GM21447 (cell line): ENCODE measurements at regions not wholly inside any gene's neighbourhood (a gene's known extent, or its start where the extent isn't known, plus 50 kb on each side); places are given as distances from the start of the nearest gene placed in this dataset.
"Not testable (repeated sequence)": the region's sequence is repeated elsewhere in the genome, so short reads cannot be mapped to it uniquely, and the experiment has no call there.

Experiments used
- ATAC-seq: cut with Tn5 transposase; IDR thresholded peaks from one replicate; pipeline ENCODE4 v1.9.1; 2021; ENCODE audit not compliant: unreplicated experiment

- no peak for ATAC-seq
These were observed 558.3 kb downstream of the DTWD2 start for GRCh38 chr5:118430076-118430475.

DNA sequence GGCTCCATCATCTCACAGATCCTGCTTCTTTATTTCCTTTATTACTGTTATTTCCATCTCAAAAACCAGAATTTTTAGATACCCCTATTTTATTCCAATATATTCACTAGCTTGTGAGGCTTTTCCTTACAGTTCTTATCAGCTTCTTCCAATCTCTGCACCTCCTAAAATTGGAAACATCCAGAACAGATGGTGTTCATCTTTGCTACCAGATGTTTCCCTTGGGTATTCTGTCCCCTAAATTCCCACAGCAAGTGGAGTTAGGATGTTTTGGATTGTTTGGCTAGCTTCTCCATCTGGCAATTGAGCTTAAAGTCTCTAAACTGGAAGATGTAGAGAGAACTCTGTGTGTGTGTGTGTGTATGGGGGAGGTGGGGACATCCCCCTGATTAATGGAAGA lies 580.4 kb downstream of the DTWD2 start:
- no peak for ATAC-seq

GRCh38 chr5:118405650-118406061 lies 582.7 kb downstream of the DTWD2 start:
- no peak for ATAC-seq

DNA sequence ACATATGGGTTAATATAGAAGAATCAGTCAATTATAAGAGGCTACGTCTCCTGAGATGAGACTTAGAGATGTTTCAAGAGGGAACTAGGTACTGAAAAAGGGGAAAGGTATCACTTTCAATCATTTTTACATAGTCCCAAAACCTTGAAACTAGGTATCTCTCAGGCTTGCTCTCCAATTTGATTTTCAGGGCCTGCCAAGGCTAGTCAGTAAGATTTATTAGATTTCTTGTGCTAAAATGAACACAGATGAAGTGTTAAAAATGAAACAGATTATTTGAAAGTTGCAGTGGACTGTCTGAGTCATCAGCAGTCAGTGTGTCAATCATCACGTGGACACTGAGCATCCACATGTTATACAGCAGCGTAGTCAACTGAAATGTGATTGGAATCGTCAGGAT lies 591.1 kb downstream of the DTWD2 start:
- no peak for ATAC-seq

DNA sequence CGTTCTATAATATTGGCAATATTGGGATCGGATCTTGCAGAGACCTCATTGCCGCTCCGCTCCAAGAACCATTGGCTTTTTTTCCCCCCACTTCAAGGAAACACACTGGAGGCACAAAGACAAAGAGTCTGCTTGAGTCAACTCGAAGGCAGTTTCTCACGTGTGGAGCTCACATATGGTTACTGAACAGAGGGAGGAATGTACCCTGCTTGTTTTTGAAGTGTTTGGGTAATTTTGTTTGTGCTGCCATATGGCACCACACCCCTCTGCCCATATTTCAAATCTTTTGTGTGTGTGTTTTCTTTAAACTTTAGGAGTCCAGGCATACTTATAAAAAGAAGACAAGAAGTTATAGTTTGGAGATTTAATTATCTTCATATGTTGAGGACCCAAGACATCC lies 595.9 kb downstream of the DTWD2 start:
- no peak for ATAC-seq

DNA sequence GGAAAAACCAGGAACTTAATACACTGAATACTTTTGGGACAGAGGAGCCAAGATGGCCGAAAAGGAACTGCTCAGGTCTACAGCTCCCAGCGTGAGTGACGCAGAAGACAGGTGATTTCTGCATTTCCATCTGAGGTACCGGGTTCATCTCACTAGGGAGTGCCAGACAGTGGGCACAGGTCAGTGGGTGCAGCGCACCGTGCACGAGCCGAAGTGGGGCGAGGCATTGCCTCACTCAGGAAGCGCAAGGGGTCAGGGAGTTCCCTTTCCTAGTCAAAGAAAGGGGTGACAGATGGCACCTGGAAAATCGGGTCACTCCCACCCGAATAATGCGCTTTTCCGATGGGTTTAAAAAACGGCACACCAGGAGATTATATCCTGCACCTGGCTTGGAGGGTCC lies 605.4 kb downstream of the DTWD2 start:
- not testable (repeated sequence) for ATAC-seq

DNA sequence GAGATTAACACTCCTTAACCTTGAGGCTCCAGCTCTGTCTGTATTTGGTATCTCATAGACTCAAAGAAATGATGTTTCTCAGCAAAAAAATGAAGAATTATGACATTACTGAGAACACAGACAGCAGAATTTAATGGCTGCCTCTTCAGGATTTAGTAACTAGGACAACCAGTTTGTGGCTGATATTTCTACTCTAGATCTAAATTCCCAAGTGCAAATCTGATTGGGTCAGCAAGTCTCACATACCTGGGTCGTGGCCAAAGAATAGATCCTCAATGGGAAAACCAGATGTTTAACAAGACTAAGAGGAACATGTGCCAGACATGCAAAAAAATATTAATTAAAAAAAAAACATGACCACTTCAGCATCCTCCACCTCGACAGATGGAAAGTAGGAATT lies 608.9 kb downstream of the DTWD2 start:
- ATAC-seq = no peak

DNA sequence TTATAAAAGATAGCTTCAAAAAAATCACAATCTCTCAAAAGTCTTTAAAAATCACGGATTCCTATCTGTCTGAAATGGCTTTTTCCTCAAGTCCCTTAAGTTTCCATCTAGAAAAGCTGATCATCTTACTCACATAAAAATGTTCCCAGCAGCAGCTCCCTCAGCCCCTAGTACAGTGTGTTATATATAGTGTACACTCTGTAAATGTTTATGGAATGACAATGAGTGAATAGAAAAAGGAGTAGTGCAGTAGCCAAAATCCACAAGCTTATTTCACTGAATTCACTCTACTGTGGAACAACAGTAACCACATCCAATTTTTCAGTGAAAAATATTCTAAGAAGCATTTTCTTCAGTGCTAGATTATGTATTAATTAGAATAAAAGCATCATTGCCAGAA lies 609.4 kb downstream of the DTWD2 start:
- ATAC-seq = no peak

- no peak for ATAC-seq
These were observed 610.9 kb downstream of the DTWD2 start for GRCh38 chr5:118377420-118377819.

DNA sequence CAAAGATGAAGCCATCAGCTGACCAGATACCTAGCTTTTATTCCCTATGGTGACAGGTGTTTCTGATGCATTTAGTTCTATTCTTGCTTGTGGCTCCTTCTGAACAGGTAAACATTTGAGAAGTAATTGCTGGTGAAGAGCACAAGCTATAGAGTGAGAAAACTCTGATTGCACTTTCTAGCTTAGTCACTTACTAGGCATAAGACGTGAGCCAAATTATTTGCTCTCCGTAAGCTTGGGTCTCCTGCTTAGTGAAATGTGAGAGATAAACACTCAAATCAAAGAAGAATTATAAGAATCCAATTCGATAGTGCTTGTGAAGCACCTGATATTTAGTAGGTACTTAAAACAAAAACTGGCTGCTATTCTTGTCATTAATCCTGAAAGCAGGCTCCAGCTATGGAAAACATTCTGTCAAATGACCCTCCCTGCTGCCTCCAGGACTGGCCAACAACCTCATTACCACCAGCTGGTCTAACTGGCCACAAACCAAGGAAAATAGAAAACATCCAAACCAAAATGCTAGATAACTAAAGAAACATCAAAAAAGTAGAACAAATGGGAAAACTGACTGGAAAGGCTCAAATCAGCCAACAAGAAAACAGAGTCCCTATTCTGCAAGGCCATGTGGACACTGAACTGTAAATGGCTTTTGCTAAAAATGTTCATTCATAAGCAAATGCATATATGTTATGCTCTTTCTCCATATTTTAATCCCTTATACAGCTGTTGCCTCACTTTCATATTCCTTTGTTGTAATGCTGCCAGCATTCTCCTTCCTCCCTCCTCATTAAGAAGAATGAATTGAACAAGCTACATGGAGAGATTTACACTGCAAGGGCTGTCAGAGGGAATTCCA lies 616.1 kb downstream of the DTWD2 start:
- no peak for ATAC-seq

DNA sequence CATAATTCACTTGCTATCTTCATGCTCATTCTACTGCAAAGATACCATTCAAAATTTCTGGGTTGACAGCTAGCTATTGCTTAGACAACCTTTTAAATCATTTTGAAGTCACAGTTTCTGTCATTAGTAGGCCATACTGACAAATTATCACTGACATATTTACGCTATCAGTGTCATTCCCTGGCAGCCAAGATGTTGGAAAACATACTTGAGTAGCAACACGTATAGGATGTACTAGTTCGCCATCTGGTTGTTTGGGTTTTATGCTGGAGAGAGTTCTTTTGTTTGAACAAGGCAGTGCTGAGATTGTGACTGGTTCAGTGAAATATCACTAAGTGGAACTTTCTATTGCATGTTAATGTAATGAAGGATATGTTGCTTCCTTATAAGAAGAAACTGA lies 621.9 kb downstream of the DTWD2 start:
- ATAC-seq = no peak

- no peak for ATAC-seq
These were observed 622.6 kb downstream of the DTWD2 start for GRCh38 chr5:118365718-118366117.

GRCh38 chr5:118354797-118355196 lies 633.5 kb downstream of the DTWD2 start:
- ATAC-seq = no peak

DNA sequence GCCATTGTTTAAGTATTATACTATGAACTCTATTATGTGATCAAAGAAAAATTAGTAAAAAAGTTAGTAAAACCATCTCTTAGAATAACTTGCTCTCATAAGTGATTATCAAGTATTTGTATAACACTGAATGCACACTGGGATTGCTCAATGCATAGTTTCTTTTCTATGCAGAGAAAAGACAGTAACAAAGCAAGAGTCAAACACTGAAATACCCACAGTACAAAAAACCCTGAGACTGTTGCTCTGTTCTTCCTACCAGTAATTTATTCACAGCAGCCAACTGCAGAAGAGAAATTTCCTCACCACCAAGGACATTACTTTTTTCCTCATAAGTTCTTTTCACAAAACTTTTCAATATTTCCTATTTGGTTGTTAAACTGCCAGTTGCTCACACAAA lies 634.4 kb downstream of the DTWD2 start:
- no peak for ATAC-seq

DNA sequence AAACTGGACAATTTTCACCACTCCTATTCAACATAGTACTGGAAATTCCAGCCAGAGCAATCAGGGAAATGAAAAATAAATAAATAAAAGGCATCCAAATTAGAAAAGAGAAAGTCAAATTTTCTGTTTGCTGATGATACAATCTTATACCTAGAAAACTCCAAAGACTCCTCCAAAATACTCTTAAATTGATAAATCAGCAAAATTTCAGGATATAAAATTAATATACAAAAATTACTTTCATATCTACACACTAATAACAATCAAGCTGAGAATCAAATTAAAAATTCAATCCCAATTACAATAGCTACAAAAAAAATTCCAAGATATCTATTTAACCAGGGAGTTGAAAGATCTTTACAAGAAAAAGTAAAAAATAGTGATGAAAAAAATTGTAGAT lies 651.9 kb downstream of the DTWD2 start:
- no peak for ATAC-seq

DNA sequence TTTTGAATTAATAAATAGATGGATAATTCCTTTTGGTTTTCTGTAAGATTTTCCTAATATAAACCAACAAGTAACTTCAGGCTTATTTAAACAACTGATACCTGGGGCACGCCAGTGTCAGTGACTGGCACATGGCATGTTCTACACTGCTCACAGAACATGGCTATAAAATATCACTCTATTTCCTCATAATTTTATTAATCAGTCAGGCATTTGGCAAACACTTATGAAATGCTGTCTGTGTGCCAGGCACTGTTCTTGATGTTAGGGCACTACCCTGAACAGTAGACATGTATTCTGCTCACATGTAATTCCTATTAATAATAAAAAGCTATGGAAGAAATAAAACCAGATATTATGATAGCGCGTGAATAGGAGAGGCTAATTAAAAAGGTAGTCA lies 661.0 kb downstream of the DTWD2 start:
- no peak for ATAC-seq

- ATAC-seq = no peak
These were observed 661.8 kb downstream of the DTWD2 start for GRCh38 chr5:118326481-118327045.

DNA sequence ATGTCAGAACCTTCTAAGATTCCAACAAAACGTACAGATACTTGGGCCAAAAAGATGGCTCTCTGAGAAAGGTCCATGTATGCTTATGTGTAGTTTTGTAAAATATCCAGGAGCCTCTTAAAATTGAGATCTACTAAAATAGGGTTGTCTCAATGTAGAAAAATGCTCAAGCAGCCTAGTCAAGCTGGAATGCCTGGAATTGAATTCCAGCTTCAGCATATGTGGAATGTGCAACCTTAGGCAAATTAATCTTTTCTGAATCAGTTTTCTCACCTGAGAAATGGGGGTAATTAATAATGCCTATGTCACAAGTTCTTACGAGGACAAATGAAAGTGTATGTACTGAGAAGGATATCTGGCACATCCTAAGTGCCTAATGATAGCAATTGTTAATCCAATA lies 662.4 kb downstream of the DTWD2 start:
- no peak for ATAC-seq

DNA sequence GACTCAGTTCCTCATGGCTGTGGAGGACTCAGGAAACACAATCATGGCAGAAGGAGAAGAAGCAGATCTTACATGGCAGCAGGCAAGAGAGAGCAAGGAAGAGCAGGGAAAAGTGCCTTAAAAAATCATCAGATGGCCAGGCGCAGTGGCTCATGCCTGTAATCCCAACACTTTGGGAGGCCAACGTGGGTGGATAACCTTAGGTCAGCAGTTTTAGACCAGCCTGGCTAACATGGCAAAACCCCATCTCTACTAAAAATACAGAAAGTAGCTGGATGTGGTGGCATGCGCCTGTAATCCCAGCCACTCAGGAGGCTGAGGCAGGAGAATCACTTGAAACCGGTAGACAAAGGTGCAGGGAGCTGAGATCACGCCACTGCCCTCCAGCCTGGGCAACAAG lies 664.6 kb downstream of the DTWD2 start:
- not testable (repeated sequence) for ATAC-seq

- ATAC-seq = no peak
These were observed 667.3 kb downstream of the DTWD2 start for GRCh38 chr5:118321081-118321480.

GRCh38 chr5:118320121-118320520 lies 668.2 kb downstream of the DTWD2 start:
- ATAC-seq = no peak

GRCh38 chr5:118314931-118315330 lies 673.4 kb downstream of the DTWD2 start:
- no peak for ATAC-seq
